Posterior vena cava (tissue), 2 donors: ENCODE measurements at regions not wholly inside any gene's neighbourhood (a gene's known extent, or its start where the extent isn't known, plus 50 kb on each side); places are given as distances from the start of the nearest gene placed in this dataset.

Source experiments
- DNase-seq: peaks from one replicate; pipeline ENCODE4 v3.0.0-alpha.2; 2020; ENCODE audit warnings: low spot score
- intact Hi-C, 2 donors: fragments of 100-400 bp; cut with DNase I; formaldehyde crosslinking; loops; one replicate each; pipeline versions ENCODE4 v1.14.1 to v1.14.2; 2022 to 2023
- donor health status: DM: yes; HTN: yes; CAD: no.
- donor health status: DM: yes; HTN: yes; CAD: no.

GRCh38 chr10:78579995-78580394 lies 488.8 kb upstream of the ZMIZ1 start:
- DNase-seq: no peak
- intact Hi-C loops: no loop called here

GRCh38 chr10:78581133-78581694 lies 487.6 kb upstream of the ZMIZ1 start:
- no peak for DNase-seq
- intact Hi-C loops: no loop called here

- intact Hi-C loops: no loop called here
- DNase-seq: no peak
Observed at GRCh38 chr10:78582540-78582939, 486.2 kb upstream of the ZMIZ1 start.

- intact Hi-C loops: no loop called here
- no peak for DNase-seq
Observed at GRCh38 chr10:78584266-78584665, 484.5 kb upstream of the ZMIZ1 start.

GRCh38 chr10:78584681-78585080 lies 484.1 kb upstream of the ZMIZ1 start:
- DNase-seq: no peak
- intact Hi-C loops: loop anchor here in 1 of 2 donors (5.0 kb wide), 1 partner anchor 407 kb away; no protein-coding TSS in a partner anchor

GRCh38 chr10:78585952-78586351 lies 482.8 kb upstream of the ZMIZ1 start:
- DNase-seq: no peak
- intact Hi-C loops: loop anchor here in 1 of 2 donors (5.0 kb wide), 1 partner anchor 409 kb away; no protein-coding TSS in a partner anchor

GRCh38 chr10:78588194-78588811 lies 480.5 kb upstream of the ZMIZ1 start:
- no peak for DNase-seq
- intact Hi-C loops: loop anchor here in 1 of 2 donors (5.0 kb wide), 1 partner anchor 411 kb away; no protein-coding TSS in a partner anchor

GRCh38 chr10:78589687-78590086 lies 479.1 kb upstream of the ZMIZ1 start:
- no peak for DNase-seq
- intact Hi-C loops: loop anchor here in 1 of 2 donors (1.0 to 5.0 kb wide), 2 partner anchors 23 to 412 kb away; no protein-coding TSS in a partner anchor

- intact Hi-C loops: no loop called here
- DNase-seq: no peak
Observed at GRCh38 chr10:78591066-78591465, 477.7 kb upstream of the ZMIZ1 start.

- intact Hi-C loops: no loop called here
- no peak for DNase-seq
Observed at GRCh38 chr10:78594559-78595268, 474.1 kb upstream of the ZMIZ1 start.

GRCh38 chr10:78595269-78595619 lies 473.5 kb upstream of the ZMIZ1 start:
- DNase-seq: no peak
- intact Hi-C loops: no loop called here

- intact Hi-C loops: no loop called here
- no peak for DNase-seq
Observed at GRCh38 chr10:78596556-78596955, 472.2 kb upstream of the ZMIZ1 start.

- intact Hi-C loops: no loop called here
- DNase-seq: no peak
Observed at GRCh38 chr10:78597796-78598555, 470.8 kb upstream of the ZMIZ1 start.

- intact Hi-C loops: no loop called here
- DNase-seq: no peak
Observed at GRCh38 chr10:78599122-78599853, 469.5 kb upstream of the ZMIZ1 start.

- intact Hi-C loops: no loop called here
- DNase-seq: no peak
Observed at GRCh38 chr10:78600121-78600665, 468.6 kb upstream of the ZMIZ1 start.

GRCh38 chr10:78600740-78601139 lies 468.0 kb upstream of the ZMIZ1 start:
- no peak for DNase-seq
- intact Hi-C loops: no loop called here

GRCh38 chr10:78602201-78602932 lies 466.4 kb upstream of the ZMIZ1 start:
- intact Hi-C loops: no loop called here
- no peak for DNase-seq

- DNase-seq: no peak
- intact Hi-C loops: no loop called here
Observed at GRCh38 chr10:78604286-78604685, 464.5 kb upstream of the ZMIZ1 start.
